ENCODE measurements at regions not wholly inside any gene's neighbourhood (a gene's known extent, or its start where the extent isn't known, plus 50 kb on each side); places are given as distances from the start of the nearest gene placed in this dataset.

DNA sequence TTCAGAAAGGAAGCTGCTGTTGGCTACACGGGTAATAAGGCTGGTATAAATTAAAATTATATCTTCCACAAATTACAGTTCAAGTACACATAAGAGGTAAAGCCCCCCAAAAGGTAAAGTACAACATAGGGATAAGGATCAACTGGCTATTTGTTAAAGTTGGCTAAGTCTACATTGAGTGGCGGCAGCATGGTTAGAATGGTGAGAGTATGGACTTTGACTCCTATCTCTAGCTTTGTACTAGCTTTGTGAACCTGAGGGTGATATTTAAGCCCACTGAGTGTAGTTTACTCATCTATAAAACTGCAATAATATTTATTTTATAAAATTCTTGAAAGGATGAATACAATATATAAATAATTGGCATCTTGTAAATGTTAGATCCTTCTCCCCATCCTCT, 542.8 kb downstream of the DSC3 start:
- TF ChIP-seq, protein P1, sequence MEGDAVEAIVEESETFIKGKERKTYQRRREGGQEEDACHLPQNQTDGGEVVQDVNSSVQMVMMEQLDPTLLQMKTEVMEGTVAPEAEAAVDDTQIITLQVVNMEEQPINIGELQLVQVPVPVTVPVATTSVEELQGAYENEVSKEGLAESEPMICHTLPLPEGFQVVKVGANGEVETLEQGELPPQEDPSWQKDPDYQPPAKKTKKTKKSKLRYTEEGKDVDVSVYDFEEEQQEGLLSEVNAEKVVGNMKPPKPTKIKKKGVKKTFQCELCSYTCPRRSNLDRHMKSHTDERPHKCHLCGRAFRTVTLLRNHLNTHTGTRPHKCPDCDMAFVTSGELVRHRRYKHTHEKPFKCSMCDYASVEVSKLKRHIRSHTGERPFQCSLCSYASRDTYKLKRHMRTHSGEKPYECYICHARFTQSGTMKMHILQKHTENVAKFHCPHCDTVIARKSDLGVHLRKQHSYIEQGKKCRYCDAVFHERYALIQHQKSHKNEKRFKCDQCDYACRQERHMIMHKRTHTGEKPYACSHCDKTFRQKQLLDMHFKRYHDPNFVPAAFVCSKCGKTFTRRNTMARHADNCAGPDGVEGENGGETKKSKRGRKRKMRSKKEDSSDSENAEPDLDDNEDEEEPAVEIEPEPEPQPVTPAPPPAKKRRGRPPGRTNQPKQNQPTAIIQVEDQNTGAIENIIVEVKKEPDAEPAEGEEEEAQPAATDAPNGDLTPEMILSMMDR (IDR thresholded peaks at IDR 0.05): no peak
- no peak for TF ChIP-seq POLR2A (IDR thresholded peaks at IDR 0.05)

All from lower leg skin (tissue), 3 donors.